GM20431 (cell line): ENCODE measurements at regions not wholly inside any gene's neighbourhood (a gene's known extent, or its start where the extent isn't known, plus 50 kb on each side); places are given as distances from the start of the nearest gene placed in this dataset.

ENCODE experiments used
- in situ Hi-C: fragments of 300-500 bp; cut with MseI, MboI; formaldehyde crosslinking; loops from one replicate; pipeline ENCODE4 v1.15.0; 2020; ENCODE audit warnings: low sequenced_read_pairs; ENCODE audit not compliant: unreplicated experiment

- in situ Hi-C loops: no loop called here
Measured at GRCh38 chr15:37252530-37252929, 152.2 kb upstream of the MEIS2 start.

- in situ Hi-C loops: no loop called here
Measured at GRCh38 chr15:37253877-37254276, 153.5 kb upstream of the MEIS2 start.

- in situ Hi-C loops: no loop called here
Measured at GRCh38 chr15:37260255-37260654, 159.9 kb upstream of the MEIS2 start.

- in situ Hi-C loops: no loop called here
Measured at GRCh38 chr15:37261685-37262084, 161.3 kb upstream of the MEIS2 start.

GRCh38 chr15:37262922-37263608 is 162.7 kb upstream of the MEIS2 start:
- in situ Hi-C loops: no loop called here

- in situ Hi-C loops: no loop called here
Measured at GRCh38 chr15:37289109-37289765, 188.9 kb upstream of the MEIS2 start.

- in situ Hi-C loops: no loop called here
Measured at GRCh38 chr15:37291920-37292319, 191.6 kb upstream of the MEIS2 start.

- in situ Hi-C loops: no loop called here
Measured at GRCh38 chr15:37298271-37298670, 197.9 kb upstream of the MEIS2 start.

GRCh38 chr15:37339437-37339836 is 239.1 kb upstream of the MEIS2 start:
- in situ Hi-C loops: no loop called here

- in situ Hi-C loops: no loop called here
Measured at GRCh38 chr15:37339856-37340255, 239.5 kb upstream of the MEIS2 start.

- in situ Hi-C loops: no loop called here
Measured at GRCh38 chr15:37340438-37340837, 240.1 kb upstream of the MEIS2 start.

- in situ Hi-C loops: no loop called here
Measured at GRCh38 chr15:37359101-37359892, 258.9 kb upstream of the MEIS2 start.

- in situ Hi-C loops: no loop called here
Measured at GRCh38 chr15:37359893-37360290, 259.5 kb upstream of the MEIS2 start.

- in situ Hi-C loops: no loop called here
Measured at GRCh38 chr15:37360724-37361123, 260.4 kb upstream of the MEIS2 start.

GRCh38 chr15:37361621-37362020 is 261.3 kb upstream of the MEIS2 start:
- in situ Hi-C loops: no loop called here

GRCh38 chr15:37362414-37362813 is 262.1 kb upstream of the MEIS2 start:
- in situ Hi-C loops: no loop called here

- in situ Hi-C loops: no loop called here
Measured at GRCh38 chr15:37368961-37369360, 268.6 kb upstream of the MEIS2 start.

GRCh38 chr15:37370941-37371340 is 270.6 kb upstream of the MEIS2 start:
- in situ Hi-C loops: no loop called here

- in situ Hi-C loops: no loop called here
Measured at GRCh38 chr15:37372064-37372463, 271.7 kb upstream of the MEIS2 start.

- in situ Hi-C loops: no loop called here
Measured at GRCh38 chr15:37375519-37375918, 275.2 kb upstream of the MEIS2 start.

GRCh38 chr15:37377428-37377827 is 277.1 kb upstream of the MEIS2 start:
- in situ Hi-C loops: no loop called here
